ENCODE measurements at regions not wholly inside any gene's neighbourhood (a gene's known extent, or its start where the extent isn't known, plus 50 kb on each side); places are given as distances from the start of the nearest gene placed in this dataset.

DNA sequence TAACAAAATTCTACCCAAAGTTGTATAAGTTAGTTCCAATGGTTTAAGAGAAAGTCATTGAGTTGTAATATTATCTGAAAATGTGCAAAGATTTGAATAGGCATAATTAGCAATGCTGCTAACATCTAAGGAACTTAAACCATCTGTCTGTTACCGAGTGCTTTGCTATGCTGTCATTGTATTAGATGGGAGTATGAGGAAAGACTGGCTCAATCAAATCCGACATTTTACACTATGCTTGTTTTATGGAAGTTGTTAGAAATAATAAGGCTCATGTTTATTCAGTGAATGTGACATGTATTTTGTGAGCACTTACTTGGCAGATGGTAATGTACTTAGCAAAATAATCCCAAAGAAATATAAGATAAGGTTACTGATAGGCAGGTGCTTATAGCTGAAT lies 1715.1 kb downstream of the PCDH7 start:
- Histone ChIP-seq H3K9me3 (no peaks in the 10 kb centered on the region), H3K4me3 (no peak overlapping the region), H3K4me1 (no peaks in the 10 kb centered on the region), H3K36me3 (no peaks in the 10 kb centered on the region), H3K27me3 (no peaks in the 10 kb centered on the region), H3K27ac (no peak overlapping the region)
- intact Hi-C loops (cut with DNase I): no loop called here
- DNase-seq: no peak
- TF ChIP-seq, protein P1, sequence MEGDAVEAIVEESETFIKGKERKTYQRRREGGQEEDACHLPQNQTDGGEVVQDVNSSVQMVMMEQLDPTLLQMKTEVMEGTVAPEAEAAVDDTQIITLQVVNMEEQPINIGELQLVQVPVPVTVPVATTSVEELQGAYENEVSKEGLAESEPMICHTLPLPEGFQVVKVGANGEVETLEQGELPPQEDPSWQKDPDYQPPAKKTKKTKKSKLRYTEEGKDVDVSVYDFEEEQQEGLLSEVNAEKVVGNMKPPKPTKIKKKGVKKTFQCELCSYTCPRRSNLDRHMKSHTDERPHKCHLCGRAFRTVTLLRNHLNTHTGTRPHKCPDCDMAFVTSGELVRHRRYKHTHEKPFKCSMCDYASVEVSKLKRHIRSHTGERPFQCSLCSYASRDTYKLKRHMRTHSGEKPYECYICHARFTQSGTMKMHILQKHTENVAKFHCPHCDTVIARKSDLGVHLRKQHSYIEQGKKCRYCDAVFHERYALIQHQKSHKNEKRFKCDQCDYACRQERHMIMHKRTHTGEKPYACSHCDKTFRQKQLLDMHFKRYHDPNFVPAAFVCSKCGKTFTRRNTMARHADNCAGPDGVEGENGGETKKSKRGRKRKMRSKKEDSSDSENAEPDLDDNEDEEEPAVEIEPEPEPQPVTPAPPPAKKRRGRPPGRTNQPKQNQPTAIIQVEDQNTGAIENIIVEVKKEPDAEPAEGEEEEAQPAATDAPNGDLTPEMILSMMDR (IDR thresholded peaks at IDR 0.05): no peak
- no peak for ATAC-seq

DNA sequence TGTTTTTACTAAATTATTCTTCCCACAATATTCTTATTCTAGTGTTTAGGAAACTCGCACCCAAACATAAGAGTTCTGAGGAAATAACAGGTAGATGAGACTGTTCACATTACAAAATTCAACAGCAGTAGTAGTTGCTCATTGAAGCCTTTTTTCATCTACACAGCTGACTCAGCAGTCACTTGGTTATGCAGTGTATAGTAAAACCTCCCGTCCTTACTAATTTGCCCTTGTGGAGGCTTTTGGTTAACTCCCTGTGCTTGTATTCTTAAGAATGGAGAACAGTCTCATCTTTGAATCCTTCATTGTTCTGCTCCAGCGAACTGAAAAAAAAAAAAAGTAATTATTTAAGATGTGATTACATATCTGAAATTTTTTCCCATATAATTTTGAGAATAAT lies 1716.6 kb downstream of the PCDH7 start:
- DNase-seq (no peak), ATAC-seq (no peak)
- no peaks in the 10 kb centered on the region for H3K27me3 ChIP-seq
- no peaks in the 10 kb centered on the region for H3K36me3 ChIP-seq
- TF ChIP-seq, protein P1 (IDR thresholded peaks at IDR 0.05): no peak
- no peak overlapping the region for H3K27ac ChIP-seq
- intact Hi-C loops (cut with DNase I): no loop called here
- H3K4me1 ChIP-seq: no peaks in the 10 kb centered on the region
- H3K4me3 ChIP-seq: no peak overlapping the region
- H3K9me3 ChIP-seq: no peaks in the 10 kb centered on the region

DNA sequence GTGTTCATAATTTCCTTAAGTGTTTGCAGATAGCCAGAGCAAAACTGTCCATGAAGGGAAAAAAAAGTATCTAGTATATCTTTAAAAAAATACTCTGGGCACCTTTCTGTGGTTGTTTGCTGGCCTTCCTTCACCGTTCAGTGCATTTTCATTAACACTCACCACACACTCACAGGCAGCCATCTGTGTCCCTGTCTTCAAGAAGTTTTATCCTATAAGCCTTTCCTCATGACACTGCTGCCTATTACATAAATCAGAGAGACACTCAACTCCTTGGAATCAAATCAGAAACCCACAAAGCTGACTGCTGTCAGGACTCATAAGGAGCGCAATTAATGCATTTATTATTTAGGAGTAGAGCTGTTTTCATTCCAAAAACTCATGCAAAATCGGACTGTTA lies 1720.2 kb downstream of the PCDH7 start:
- Histone ChIP-seq H3K36me3 (no peaks in the 10 kb centered on the region), H3K4me1 (no peaks in the 10 kb centered on the region), H3K4me3 (no peak overlapping the region), H3K27ac (no peak overlapping the region), H3K9me3 (no peaks in the 10 kb centered on the region), H3K27me3 (no peaks in the 10 kb centered on the region)
- intact Hi-C loops (cut with DNase I): no loop called here
- DNase-seq (no peak), ATAC-seq (no peak)
- TF ChIP-seq, protein P1 (IDR thresholded peaks at IDR 0.05): no peak

DNA sequence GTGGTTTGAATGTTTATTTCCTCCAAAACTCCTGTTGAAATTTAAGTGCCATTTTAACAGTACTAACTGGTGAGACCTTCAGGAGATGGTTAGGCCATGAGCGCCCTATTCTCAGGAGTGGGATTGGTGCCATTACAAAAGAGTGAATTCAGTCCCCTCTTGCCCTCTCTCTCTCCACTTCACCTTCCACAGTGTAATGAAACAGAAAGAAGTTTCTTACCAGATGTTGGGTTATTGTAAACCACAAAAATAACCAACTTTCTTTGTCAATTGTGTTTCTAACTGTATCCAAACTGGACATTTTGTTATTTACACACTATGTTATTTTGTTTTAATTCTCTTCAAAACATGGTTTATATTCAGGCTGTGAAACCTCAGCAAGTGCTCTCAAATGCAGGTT lies 1734.3 kb downstream of the PCDH7 start:
- intact Hi-C loops (cut with DNase I): no loop called here
- Histone ChIP-seq H3K36me3 (no peaks in the 10 kb centered on the region), H3K9me3 (no peaks in the 10 kb centered on the region), H3K27me3 (no peaks in the 10 kb centered on the region), H3K27ac (no peak overlapping the region), H3K4me1 (no peaks in the 10 kb centered on the region), H3K4me3 (no peak overlapping the region)
- DNase-seq (no peak), ATAC-seq (no peak)
- TF ChIP-seq, protein P1 (IDR thresholded peaks at IDR 0.05): no peak

DNA sequence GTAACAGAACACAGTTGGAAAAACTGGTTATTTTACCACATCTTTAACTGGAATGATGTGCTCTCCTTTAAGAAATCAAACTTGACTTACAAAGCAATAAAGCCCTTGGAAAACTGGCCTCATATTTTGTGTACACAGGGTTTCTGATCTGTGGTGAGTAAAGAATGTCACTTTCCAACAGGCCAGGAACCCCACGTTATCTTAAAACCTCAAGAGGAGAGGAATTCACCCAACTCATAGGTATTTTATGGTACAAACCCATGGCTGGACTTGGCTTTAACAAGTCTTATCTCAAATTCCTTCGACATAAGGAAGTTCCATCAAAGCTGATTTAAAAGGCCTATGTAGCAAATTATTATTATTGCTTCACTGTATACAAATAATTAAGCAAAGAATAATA lies 1735.1 kb downstream of the PCDH7 start:
- no peak for DNase-seq

DNA sequence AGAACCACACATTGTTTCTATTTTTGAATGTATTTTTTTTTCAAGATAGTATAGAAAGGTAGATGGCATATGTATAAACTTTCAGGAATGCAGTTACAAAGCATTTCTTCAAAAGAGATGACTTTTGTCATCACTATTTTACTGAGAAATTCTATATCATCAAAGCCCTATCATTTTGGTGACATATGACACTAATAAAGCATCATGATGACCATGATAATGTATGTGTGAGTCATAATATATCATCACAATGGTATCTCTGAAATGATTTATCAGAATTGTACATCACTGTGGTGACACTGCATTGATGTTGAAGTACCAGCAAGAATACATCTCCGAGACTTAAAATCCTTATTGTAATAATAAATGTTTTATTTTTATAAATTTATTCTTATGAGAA lies 1740.8 kb downstream of the PCDH7 start:
- Histone ChIP-seq H3K4me3 (no peak overlapping the region), H3K27ac (no peak overlapping the region), H3K4me1 (no peaks in the 10 kb centered on the region), H3K27me3 (no peaks in the 10 kb centered on the region), H3K36me3 (no peaks in the 10 kb centered on the region), H3K9me3 (no peaks in the 10 kb centered on the region)
- DNase-seq (no peak), ATAC-seq (no peak)
- intact Hi-C loops (cut with DNase I): no loop called here
- TF ChIP-seq, protein P1 (IDR thresholded peaks at IDR 0.05): no peak

More for the DNA sequence above, 1735.1 kb downstream of the PCDH7 start:
- intact Hi-C loops (cut with DNase I): no loop called here
- H3K9me3 ChIP-seq: no peaks in the 10 kb centered on the region
- H3K4me1 ChIP-seq: no peaks in the 10 kb centered on the region
- H3K4me3 ChIP-seq: no peak overlapping the region
- no peaks in the 10 kb centered on the region for H3K27me3 ChIP-seq
- TF ChIP-seq, protein P1 (IDR thresholded peaks at IDR 0.05): no peak
- H3K36me3 ChIP-seq: no peaks in the 10 kb centered on the region
- no peak for ATAC-seq
- no peak overlapping the region for H3K27ac ChIP-seq
